Lower lobe of right lung (tissue), 2 donors: ENCODE measurements at regions not wholly inside any gene's neighbourhood (a gene's known extent, or its start where the extent isn't known, plus 50 kb on each side); places are given as distances from the start of the nearest gene placed in this dataset.

Source experiments
- ATAC-seq, 2 donors: fragments of 200-7000 bp; cut with Tn5 transposase; one replicate each; pipeline ENCODE4 v1.9.1; 2020 to 2022; ENCODE audit warnings: mild to moderate bottlenecking in 2 of 2, moderate library complexity in 2 of 2
- DNase-seq: peaks from one replicate; pipeline ENCODE4 v3.0.0-alpha.2; 2020
- H3K27ac ChIP-seq: fragments of 200-600 bp; one replicate; pipeline ENCODE4 v1.8.0; 2022
- H3K27me3 ChIP-seq: fragments of 200-600 bp; one replicate; pipeline ENCODE4 v1.8.0; 2022; ENCODE audit warnings: low read depth
- H3K36me3 ChIP-seq: fragments of 200-600 bp; one replicate; pipeline ENCODE4 v1.8.0; 2022; ENCODE audit warnings: mild to moderate bottlenecking
- H3K4me1 ChIP-seq: fragments of 200-600 bp; one replicate; pipeline ENCODE4 v1.8.0; 2022
- H3K4me3 ChIP-seq: fragments of 200-600 bp; one replicate; pipeline ENCODE4 v1.8.0; 2022; ENCODE audit warnings: mild to moderate bottlenecking
- H3K9me3 ChIP-seq: fragments of 200-600 bp; one replicate; pipeline ENCODE4 v1.8.0; 2022
- intact Hi-C: fragments of 100-400 bp; cut with DNase I; formaldehyde crosslinking; loops from one replicate; pipeline ENCODE4 v1.11.0; 2022
- TF ChIP-seq, protein P1 (sequence below): fragments of 200-600 bp; IDR thresholded peaks from one replicate; pipeline ENCODE4 v1.8.0; 2022; ENCODE audit warnings: antibody characterized with exemption, mild to moderate bottlenecking
- donor health status: DM: no; HTN: yes; CAD: no; lungs with severe emphysema.

DNA sequence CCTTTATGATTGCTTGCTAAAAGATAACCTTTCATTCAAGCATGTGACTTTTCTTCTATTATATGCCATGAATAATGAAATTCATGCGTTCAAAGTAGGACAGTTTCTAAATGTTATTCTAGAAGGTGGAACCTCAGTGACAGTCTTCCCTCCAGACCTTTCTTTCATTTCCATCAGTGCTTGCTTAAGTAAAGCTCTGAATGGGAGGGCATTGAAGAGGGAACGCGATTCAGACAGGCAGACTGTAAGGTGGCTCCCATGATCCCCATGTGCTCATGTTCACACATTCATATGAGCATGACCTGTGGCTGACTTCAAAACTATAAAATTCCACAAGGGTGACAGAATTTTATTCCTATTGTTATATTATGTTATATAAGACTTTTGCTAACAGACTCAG lies 1367.3 kb upstream of the IGFBP7 start:
- H3K36me3 ChIP-seq = no peaks in the 10 kb centered on the region
- H3K4me1 ChIP-seq = no peaks in the 10 kb centered on the region
- no peak for DNase-seq
- TF ChIP-seq, protein P1, sequence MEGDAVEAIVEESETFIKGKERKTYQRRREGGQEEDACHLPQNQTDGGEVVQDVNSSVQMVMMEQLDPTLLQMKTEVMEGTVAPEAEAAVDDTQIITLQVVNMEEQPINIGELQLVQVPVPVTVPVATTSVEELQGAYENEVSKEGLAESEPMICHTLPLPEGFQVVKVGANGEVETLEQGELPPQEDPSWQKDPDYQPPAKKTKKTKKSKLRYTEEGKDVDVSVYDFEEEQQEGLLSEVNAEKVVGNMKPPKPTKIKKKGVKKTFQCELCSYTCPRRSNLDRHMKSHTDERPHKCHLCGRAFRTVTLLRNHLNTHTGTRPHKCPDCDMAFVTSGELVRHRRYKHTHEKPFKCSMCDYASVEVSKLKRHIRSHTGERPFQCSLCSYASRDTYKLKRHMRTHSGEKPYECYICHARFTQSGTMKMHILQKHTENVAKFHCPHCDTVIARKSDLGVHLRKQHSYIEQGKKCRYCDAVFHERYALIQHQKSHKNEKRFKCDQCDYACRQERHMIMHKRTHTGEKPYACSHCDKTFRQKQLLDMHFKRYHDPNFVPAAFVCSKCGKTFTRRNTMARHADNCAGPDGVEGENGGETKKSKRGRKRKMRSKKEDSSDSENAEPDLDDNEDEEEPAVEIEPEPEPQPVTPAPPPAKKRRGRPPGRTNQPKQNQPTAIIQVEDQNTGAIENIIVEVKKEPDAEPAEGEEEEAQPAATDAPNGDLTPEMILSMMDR = no peak
- intact Hi-C loops = no loop called here
- no peak overlapping the region for H3K4me3 ChIP-seq
- ATAC-seq = no peak
- no peaks in the 10 kb centered on the region for H3K9me3 ChIP-seq
- no peak overlapping the region for H3K27ac ChIP-seq
- H3K27me3 ChIP-seq = no peaks in the 10 kb centered on the region

DNA sequence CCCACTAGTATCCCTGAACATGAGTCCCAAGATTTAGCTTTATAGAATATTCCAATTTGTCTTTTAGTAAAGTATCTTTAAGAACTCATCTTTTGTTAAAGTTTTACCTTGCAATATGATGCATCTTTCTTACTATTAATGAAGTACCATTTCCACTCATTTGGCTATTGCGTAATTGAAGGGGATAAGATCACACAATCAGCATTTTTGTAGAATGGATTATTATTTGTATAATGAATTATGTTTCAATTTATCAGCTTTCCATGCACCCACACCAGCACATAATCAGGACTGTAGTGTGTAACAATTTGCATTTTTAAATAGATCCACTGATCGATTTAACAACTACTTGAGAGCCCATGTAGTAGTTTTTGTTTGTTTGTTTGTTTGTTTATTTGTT lies 1364.9 kb upstream of the IGFBP7 start:
- H3K27me3 ChIP-seq = no peaks in the 10 kb centered on the region
- intact Hi-C loops = no loop called here
- no peak overlapping the region for H3K4me3 ChIP-seq
- no peaks in the 10 kb centered on the region for H3K9me3 ChIP-seq
- no peaks in the 10 kb centered on the region for H3K36me3 ChIP-seq
- DNase-seq (no peak), ATAC-seq (no peak)
- no peak overlapping the region for H3K27ac ChIP-seq
- TF ChIP-seq, protein P1 = no peak
- no peaks in the 10 kb centered on the region for H3K4me1 ChIP-seq

DNA sequence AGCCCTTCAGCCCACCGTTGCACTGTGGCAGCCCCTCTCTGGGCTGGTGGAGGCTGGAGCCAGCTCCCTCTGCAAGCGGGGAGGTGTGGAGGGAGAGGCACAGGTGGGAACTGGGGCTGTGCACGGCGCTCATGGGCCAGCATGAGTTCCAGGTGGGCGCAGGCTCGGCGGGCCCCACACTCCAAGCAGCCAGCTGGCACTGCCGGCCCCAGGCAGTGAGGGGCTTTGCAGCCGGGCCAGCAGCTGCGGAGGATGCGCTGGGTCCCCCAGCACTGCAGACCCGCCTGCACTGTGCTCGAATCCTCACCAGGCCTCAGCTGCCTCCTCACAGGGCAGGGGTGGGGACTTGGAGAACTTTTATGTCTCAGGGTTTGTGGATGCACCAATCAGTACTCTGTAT lies 1354.8 kb upstream of the IGFBP7 start:
- peak in 1 of 2 donors; percentile 47 for ATAC-seq
- intact Hi-C loops = no loop called here
- Histone ChIP-seq H3K27ac (no peak overlapping the region), H3K9me3 (no peaks in the 10 kb centered on the region), H3K27me3 (no peaks in the 10 kb centered on the region), H3K36me3 (no peaks in the 10 kb centered on the region), H3K4me1 (no peaks in the 10 kb centered on the region), H3K4me3 (no peak overlapping the region)
- DNase-seq = no peak
- TF ChIP-seq, protein P1 = no peak

DNA sequence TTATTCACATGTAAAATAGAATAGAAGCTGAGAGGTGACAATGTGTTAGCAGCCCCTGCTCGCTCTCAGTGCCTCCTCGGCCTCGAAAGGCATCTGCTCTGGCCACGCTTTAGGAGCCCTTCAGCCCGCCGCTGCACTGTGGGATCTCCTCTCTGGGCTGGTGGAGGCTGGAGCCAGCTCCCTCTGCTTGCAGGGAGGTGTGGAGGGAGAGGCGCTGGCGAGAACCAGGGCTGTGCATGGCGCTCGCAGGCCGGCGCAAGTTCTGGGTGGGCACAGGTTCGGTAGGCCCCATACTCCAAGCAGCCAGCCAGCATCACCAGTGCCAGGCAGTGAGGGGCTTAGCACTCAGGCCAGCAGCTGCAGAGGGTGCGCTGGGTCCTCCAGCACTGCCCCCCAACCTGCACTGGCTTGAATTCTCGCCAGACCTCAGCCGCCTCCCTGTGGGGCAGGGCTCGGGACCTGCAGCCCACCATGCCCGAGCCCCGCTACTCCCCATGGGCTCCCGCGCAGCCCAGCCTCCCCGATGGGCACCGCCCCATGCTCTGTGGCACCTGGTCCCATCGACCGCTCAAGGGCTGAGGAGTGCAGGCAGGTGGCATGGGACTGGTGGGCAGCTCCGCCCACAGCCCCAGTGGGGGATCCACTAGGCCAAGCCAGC lies 1346.7 kb upstream of the IGFBP7 start:
- TF ChIP-seq, protein P1 = no peak
- Histone ChIP-seq H3K4me1 (no peaks in the 10 kb centered on the region), H3K27ac (no peak overlapping the region), H3K27me3 (no peaks in the 10 kb centered on the region), H3K9me3 (no peaks in the 10 kb centered on the region), H3K4me3 (no peak overlapping the region), H3K36me3 (no peaks in the 10 kb centered on the region)
- ATAC-seq (peak; percentile 14 to 49), DNase-seq (no peak)
- intact Hi-C loops = no loop called here

DNA sequence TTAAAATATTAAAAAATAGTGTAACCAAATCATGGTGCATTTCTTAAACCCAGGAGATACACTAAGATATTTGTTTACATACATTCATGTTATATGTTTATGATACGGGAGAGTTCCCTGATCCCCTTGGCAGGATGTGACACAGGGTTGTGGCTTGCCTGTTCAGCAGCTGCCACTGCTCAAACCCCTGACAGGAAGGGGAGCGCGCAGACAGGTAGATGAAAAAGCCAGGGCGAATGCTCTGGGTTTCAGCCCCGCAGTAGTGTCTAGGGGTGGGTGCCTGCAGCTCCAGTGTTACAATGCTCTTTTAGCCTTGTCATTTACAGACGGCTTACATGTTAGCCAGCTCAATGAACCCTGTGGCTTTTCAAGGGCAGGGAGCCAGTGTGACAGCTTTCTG lies 1343.8 kb upstream of the IGFBP7 start:
- Histone ChIP-seq H3K4me1 (no peaks in the 10 kb centered on the region), H3K27me3 (no peaks in the 10 kb centered on the region), H3K36me3 (no peaks in the 10 kb centered on the region), H3K9me3 (no peaks in the 10 kb centered on the region), H3K4me3 (no peak overlapping the region), H3K27ac (no peak overlapping the region)
- intact Hi-C loops = no loop called here
- DNase-seq (no peak), ATAC-seq (no peak)
- TF ChIP-seq, protein P1 = no peak

DNA sequence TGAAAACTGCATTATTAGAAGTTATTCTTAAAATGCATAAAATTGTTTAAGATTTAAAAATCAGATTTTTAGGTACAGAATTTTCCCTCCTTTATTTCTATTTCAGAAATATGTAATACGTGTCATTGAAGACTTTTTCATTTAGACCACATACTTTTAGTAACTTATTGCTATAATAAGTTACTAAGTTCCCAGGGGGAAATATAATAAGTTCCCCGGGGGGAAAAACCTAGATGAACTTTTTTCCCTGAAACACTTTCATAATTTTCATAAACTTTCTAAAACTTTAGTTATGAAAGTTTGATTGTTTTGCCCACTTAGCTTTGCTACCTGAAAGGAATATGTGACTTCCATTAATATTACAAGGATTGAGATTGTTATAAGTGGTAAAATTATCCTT lies 1341.5 kb upstream of the IGFBP7 start:
- Histone ChIP-seq H3K4me1 (no peaks in the 10 kb centered on the region), H3K9me3 (no peaks in the 10 kb centered on the region), H3K4me3 (no peak overlapping the region), H3K27ac (no peak overlapping the region), H3K36me3 (no peaks in the 10 kb centered on the region), H3K27me3 (no peaks in the 10 kb centered on the region)
- no peak for ATAC-seq
- intact Hi-C loops = no loop called here
- TF ChIP-seq, protein P1 = no peak
- no peak for DNase-seq
